Astrocyte (in vitro differentiated cells and primary cell): ENCODE measurements at regions not wholly inside any gene's neighbourhood (a gene's known extent, or its start where the extent isn't known, plus 50 kb on each side); places are given as distances from the start of the nearest gene placed in this dataset.

Source experiments
- EZH2 ChIP-seq: IDR thresholded peaks from 2 replicates; pipeline ENCODE4 v1.6.1; 2012; ENCODE audit warnings: mild to moderate bottlenecking, low read length, inconsistent platforms; ENCODE audit not compliant: insufficient read depth
- TF ChIP-seq, protein P1 (sequence below): IDR thresholded peaks from 2 replicates; pipeline ENCODE4 v1.5.1; 2011; ENCODE audit warnings: low read depth, mild to moderate bottlenecking, inconsistent platforms, low read length, moderate library complexity; ENCODE audit not compliant: insufficient read depth

DNA sequence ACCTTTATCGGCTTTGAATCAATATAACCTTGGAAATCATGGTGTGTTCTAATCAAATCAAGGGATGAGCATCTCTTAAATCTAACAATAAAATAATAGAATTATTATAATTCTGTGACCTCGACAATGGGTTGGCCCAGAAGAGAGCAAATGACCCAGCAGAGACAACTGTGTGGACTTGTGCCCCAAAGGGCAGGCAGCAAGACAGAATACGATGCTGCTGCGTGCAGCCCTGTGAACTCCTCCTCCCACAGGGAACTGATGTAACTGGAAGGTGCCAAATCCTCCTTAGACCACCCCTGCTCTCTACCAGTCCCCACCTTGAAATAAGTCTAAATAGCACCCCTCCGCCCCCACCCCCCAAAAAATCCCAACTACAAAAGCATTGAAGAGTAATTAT lies 50.7 kb upstream of the ACAN start:
- TF ChIP-seq, protein P1, sequence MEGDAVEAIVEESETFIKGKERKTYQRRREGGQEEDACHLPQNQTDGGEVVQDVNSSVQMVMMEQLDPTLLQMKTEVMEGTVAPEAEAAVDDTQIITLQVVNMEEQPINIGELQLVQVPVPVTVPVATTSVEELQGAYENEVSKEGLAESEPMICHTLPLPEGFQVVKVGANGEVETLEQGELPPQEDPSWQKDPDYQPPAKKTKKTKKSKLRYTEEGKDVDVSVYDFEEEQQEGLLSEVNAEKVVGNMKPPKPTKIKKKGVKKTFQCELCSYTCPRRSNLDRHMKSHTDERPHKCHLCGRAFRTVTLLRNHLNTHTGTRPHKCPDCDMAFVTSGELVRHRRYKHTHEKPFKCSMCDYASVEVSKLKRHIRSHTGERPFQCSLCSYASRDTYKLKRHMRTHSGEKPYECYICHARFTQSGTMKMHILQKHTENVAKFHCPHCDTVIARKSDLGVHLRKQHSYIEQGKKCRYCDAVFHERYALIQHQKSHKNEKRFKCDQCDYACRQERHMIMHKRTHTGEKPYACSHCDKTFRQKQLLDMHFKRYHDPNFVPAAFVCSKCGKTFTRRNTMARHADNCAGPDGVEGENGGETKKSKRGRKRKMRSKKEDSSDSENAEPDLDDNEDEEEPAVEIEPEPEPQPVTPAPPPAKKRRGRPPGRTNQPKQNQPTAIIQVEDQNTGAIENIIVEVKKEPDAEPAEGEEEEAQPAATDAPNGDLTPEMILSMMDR, result no peak
- no peak for TF ChIP-seq EZH2
